Ovary (tissue), 7 donors: ENCODE measurements at regions not wholly inside any gene's neighbourhood (a gene's known extent, or its start where the extent isn't known, plus 50 kb on each side); places are given as distances from the start of the nearest gene placed in this dataset.

Source experiments
- DNase-seq, 5 donors: peaks; one replicate each; pipeline ENCODE4 v3.0.0-alpha.2; 2019 to 2020
- H3K27ac ChIP-seq, 2 donors: fragments of 200-600 bp; one replicate each; pipeline versions ENCODE4 v1.5.1 to v1.8.0; 2019 to 2022
- H3K27me3 ChIP-seq: fragments of 200-600 bp; one replicate; pipeline ENCODE4 v1.8.0; 2022
- H3K36me3 ChIP-seq: fragments of 200-600 bp; sonication (generic); one replicate; pipeline ENCODE4 v1.5.1; 2019
- H3K4me1 ChIP-seq: one replicate; pipeline ENCODE4 v1.8.1; 2013; ENCODE audit warnings: mild to moderate bottlenecking, moderate library complexity; ENCODE audit not compliant: insufficient read depth
- H3K4me3 ChIP-seq: fragments of 200-600 bp; sonication (generic); one replicate; pipeline ENCODE4 v1.5.1; 2017
- H3K9me3 ChIP-seq, 2 donors: fragments of 200-600 bp in 1 of 2; sonication (generic) in 1 of 2; one replicate each; pipeline versions ENCODE4 v1.5.1 to v1.8.1; 2013 to 2019; ENCODE audit warnings: mild to moderate bottlenecking in 1 of 2, moderate library complexity in 1 of 2
- CTCF ChIP-seq, 3 donors: fragments of 450-650 bp in 2 of 3; fragments of 200-600 bp in 1 of 3; IDR thresholded peaks; one replicate each; pipeline versions ENCODE4 v1.5.1 to v1.8.0; 2016 to 2022; ENCODE audit warnings: antibody characterized with exemption in 3 of 3, mild to moderate bottlenecking in 1 of 3
- EP300 ChIP-seq: sonication (generic); formaldehyde crosslinking; IDR thresholded peaks from one replicate; pipeline ENCODE4 v1.6.1; 2017; ENCODE audit warnings: antibody characterized with exemption
- POLR2A ChIP-seq: fragments of 450-650 bp; IDR thresholded peaks from one replicate; pipeline ENCODE4 v1.6.1; 2017; ENCODE audit warnings: antibody characterized with exemption, mild to moderate bottlenecking, moderate library complexity
- WGBS, 3 donors: extraction: QIAGEN DNeasy Blood & Tissue Kit in 1 of 3; methylation state at CpG; one replicate each; pipeline versions ENCODE4 v1.1.5 to v1.1.7; 2013 to 2017; 5-methylcytosine and 5-hydroxymethylcytosine counted together
- intact Hi-C, 4 donors: fragments of 100-400 bp; cut with DNase I; formaldehyde crosslinking; loops; one replicate each; pipeline versions ENCODE4 v1.11.0 to v1.15.1; 2022 to 2023
- donor health status: DM: no; HTN: no; CAD: no; lungs with moderate emphysema.
- donor health status: DM: no; HTN: no; CAD: no.
- donor health status: Bipolar disorder and iron deficiency.
- donor health status: DM: no; HTN: no; CAD: no.
- donor health status: DM: yes; HTN: yes; CAD: no.

GRCh38 chr10:88130912-88131311 is 267.5 kb downstream of the PTEN start:
- Histone ChIP-seq H3K9me3 (no peaks in the 10 kb centered on the region), H3K27ac (no peak overlapping the region), H3K4me3 (no peak overlapping the region), H3K4me1 (no peaks in the 10 kb centered on the region), H3K27me3 (no peaks in the 10 kb centered on the region), H3K36me3 (no peaks in the 10 kb centered on the region)
- intact Hi-C loops, result no loop called here
- TF ChIP-seq POLR2A (no peak), EP300 (no peak), CTCF (IDR thresholded peaks at IDR 0.05) (no peak)
- 82 to 100% (median 98%) methylated on average over 1 of the region's 1 CpG for WGBS, 3 donors
- DNase-seq, result no peak

- Histone ChIP-seq H3K4me1 (no peaks in the 10 kb centered on the region), H3K4me3 (no peak overlapping the region), H3K27me3 (no peaks in the 10 kb centered on the region), H3K9me3 (no peaks in the 10 kb centered on the region), H3K36me3 (no peaks in the 10 kb centered on the region), H3K27ac (no peak overlapping the region)
- WGBS, 3 donors, result 36 to 52% (median 47%) methylated on average over 7 of the region's 7 CpGs
- no peak for TF ChIP-seq EP300
- no peak for TF ChIP-seq CTCF (IDR thresholded peaks at IDR 0.05)
- TF ChIP-seq POLR2A, result no peak
- DNase-seq, result peak in 1 of 5 donors; percentile 37
- intact Hi-C loops, result no loop called here
These were observed 268.2 kb downstream of the PTEN start for GRCh38 chr10:88131511-88132139.

GRCh38 chr10:88136712-88137111 is 273.3 kb downstream of the PTEN start:
- Histone ChIP-seq H3K27me3 (no peaks in the 10 kb centered on the region), H3K36me3 (no peaks in the 10 kb centered on the region), H3K4me1 (no peaks in the 10 kb centered on the region), H3K27ac (no peak overlapping the region), H3K9me3 (no peaks in the 10 kb centered on the region), H3K4me3 (no peak overlapping the region)
- intact Hi-C loops, result no loop called here
- DNase-seq, result no peak
- TF ChIP-seq POLR2A (no peak), CTCF (IDR thresholded peaks at IDR 0.05) (no peak)
- WGBS, 3 donors, result 75 to 86% (median 84%) methylated on average over 2 of the region's 2 CpGs

- H3K4me3 ChIP-seq, result no peak overlapping the region
- 87 to 93% (median 92%) methylated on average over 2 of the region's 2 CpGs for WGBS, 3 donors
- intact Hi-C loops, result no loop called here
These were observed 275.0 kb downstream of the PTEN start for GRCh38 chr10:88138319-88138848.

More at GRCh38 chr10:88138319-88138848, 275.0 kb downstream of the PTEN start:
- Histone ChIP-seq H3K27me3 (no peaks in the 10 kb centered on the region), H3K27ac (no peak overlapping the region), H3K36me3 (no peaks in the 10 kb centered on the region), H3K4me1 (no peaks in the 10 kb centered on the region), H3K9me3 (no peaks in the 10 kb centered on the region)
- TF ChIP-seq EP300 (no peak), CTCF (IDR thresholded peaks at IDR 0.05) (no peak), POLR2A (no peak)
- DNase-seq, result no peak
